Stimulated activated CD8-positive, alpha-beta memory T cell treated with anti-CD3 and anti-CD28 coated beads, Interleukin-2, amount 100 ng/mL, for 1 hour (primary cell): ENCODE measurements at regions not wholly inside any gene's neighbourhood (a gene's known extent, or its start where the extent isn't known, plus 50 kb on each side); places are given as distances from the start of the nearest gene placed in this dataset.

Source experiments
- DNase-seq, 2 donors: peaks; one replicate each; pipeline ENCODE4 v3.0.0-alpha.2; 2020; ENCODE audit warnings: low read depth in 2 of 2

- no peak for DNase-seq
Measured at GRCh38 chr7:25844102-25844870, 307.7 kb upstream of the NFE2L3 start.

DNA sequence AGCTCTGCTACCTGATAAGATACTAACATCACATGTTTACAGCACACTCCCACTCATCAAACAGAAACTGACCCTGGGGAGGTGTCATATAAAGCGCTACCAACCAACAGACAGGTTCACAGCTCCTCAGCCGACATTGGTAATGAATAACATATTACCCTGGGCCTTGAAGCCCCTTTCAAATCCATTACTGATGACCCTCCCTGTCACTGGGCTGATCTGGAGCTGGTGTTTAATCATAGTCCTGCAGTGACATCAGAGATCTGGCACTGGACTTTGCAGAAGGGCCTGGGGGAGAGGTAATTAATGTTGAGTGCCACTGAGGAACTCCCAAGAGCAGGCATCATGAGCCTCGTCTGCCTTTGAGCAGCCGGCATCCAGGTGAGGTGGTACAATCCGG, 306.5 kb upstream of the NFE2L3 start:
- no peak for DNase-seq

- no peak for DNase-seq
Measured at GRCh38 chr7:25846722-25847121, 305.3 kb upstream of the NFE2L3 start.

- DNase-seq = no peak
Measured at GRCh38 chr7:25847336-25848070, 304.5 kb upstream of the NFE2L3 start.

GRCh38 chr7:25849500-25850184, 302.4 kb upstream of the NFE2L3 start:
- no peak for DNase-seq

- no peak for DNase-seq
Measured at GRCh38 chr7:25850216-25850615, 301.8 kb upstream of the NFE2L3 start.

- DNase-seq = no peak
Measured at GRCh38 chr7:25850735-25851134, 301.3 kb upstream of the NFE2L3 start.

DNA sequence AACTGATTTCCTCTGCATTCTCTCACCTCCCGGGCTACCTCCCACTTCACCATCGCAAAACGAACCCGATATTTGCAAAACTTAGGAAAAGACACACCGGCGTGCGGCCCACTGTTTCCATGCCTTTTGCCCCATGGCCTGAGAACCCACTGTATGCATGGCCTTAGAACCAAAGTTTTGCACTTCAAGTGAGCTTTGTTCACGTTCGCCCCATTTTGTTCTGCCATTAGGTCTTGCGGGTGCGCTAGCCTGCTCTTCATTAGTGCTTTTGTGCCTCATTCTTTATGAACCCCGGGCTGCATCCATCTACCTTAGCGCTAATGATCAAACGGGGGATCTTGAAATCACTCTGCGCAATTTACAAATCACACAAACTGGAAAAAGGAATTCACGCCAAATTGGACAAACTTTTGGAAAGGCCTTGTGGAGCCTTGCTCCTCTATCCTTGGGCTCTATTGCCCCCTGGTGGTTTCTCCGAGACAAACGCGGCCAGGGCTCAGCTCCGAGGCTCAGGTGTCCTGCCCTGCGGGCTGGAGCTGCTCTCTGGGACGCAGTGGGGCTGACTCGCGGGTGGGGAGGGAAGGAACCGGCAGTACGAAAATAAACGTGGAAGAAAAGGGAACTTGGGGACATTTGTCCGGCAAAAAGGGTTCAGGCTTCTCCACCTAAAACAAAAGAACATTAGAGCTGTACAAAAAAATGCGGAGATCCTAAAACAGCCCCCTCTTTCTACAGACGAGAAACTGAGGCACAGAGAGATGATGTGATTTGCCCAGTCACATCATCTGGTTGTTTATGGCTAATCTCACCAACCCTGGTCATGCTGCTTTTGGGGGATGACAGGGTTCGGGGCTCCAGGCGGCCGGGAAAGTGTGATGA, 300.4 kb upstream of the NFE2L3 start:
- DNase-seq = no peak

- no peak for DNase-seq
Measured at GRCh38 chr7:25852211-25852938, 299.6 kb upstream of the NFE2L3 start.

DNA sequence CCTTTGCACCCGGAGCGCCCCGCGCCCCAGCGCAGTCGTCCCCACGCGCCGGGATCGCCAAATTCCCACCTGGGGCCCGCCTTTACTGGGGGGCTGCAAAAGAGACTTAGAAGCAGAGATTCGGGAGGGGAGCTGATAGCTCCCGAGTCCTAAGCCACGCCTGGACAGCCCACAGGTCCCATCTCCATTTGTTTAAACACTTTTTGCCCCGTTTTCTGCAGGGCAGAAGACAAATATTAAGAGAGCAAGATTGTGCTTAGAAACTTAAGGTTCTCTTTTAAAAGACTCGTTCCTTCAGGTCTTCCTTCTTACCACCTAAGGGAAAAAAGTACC, 299.1 kb upstream of the NFE2L3 start:
- DNase-seq = no peak

DNA sequence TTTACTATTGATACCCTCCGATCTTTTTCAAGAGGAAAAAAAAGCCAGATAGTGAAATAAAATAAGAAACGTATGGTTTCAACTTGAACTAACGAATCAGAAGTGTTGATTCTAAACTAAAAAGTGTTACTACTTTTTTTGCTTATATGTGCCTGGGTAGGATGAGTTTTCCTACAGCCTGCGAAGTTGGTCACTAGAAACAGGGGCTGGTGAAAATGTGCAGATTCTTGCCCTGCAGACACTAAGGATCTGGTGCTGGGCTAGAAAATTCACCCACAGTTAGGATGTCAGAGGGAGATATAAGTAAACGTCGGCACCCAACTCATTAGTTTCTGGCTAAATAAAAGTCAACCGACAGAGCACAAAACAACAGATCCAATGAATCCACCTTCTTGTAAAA, 298.7 kb upstream of the NFE2L3 start:
- no peak for DNase-seq

DNA sequence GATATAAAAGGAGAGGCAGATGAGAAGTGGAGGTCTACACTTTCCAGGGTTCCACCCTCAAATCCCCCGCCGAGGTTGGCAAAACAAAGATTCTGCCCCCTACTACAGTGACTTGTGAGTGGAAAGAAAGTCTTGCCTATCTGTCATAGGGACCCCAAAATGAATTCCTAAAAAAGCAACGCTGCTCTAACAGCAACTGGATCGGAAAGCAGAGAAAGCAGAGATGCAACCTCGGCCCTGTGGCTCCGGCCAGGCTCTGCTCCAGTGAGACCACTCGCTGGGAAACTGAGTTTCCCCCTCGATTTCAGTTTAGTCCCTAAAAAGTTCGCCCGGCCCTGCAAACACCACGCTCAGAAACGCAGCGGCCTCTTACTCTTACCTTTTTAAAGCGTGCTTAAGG, 297.9 kb upstream of the NFE2L3 start:
- DNase-seq = no peak

DNA sequence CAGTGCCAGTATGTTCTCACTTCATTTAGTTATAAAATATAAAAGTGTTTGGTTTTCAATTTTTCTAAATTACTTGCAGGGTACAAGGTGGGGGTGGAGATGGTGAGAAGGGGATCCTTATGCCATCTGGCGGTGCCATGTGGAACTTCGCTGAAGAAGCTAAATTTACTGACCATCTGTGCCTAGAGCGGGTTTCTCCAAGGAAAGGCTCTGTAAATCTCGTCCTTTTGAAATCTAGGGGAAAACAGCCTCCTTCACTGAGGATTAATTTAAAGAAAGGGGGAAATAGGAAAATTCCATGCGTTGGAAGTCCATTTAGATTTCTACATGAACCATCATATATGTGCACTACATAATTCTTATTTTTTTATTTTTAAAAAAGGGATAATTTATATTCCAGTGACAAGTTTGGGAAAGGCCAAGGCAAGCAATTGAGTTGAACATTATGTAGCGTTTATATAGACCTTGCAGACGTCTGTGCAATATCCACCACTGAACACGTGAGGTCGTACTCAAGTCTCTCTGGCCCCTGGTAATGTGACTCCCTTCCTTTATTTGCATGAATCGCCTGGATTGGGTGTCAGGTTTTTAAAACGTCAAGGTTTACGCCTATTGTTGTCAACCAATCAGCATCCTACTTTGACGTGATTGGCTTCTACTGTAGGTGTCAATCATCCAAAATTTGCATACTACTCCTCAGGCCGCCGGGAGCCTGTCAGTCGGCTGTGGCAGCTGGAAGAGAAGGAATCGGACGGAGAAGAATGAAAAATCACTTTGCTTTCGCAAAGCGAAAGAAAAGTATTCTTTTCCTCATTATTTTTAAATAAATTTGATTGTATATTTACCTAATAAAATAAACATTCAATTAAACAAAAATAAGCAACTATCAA, 297.1 kb upstream of the NFE2L3 start:
- DNase-seq = no peak

DNA sequence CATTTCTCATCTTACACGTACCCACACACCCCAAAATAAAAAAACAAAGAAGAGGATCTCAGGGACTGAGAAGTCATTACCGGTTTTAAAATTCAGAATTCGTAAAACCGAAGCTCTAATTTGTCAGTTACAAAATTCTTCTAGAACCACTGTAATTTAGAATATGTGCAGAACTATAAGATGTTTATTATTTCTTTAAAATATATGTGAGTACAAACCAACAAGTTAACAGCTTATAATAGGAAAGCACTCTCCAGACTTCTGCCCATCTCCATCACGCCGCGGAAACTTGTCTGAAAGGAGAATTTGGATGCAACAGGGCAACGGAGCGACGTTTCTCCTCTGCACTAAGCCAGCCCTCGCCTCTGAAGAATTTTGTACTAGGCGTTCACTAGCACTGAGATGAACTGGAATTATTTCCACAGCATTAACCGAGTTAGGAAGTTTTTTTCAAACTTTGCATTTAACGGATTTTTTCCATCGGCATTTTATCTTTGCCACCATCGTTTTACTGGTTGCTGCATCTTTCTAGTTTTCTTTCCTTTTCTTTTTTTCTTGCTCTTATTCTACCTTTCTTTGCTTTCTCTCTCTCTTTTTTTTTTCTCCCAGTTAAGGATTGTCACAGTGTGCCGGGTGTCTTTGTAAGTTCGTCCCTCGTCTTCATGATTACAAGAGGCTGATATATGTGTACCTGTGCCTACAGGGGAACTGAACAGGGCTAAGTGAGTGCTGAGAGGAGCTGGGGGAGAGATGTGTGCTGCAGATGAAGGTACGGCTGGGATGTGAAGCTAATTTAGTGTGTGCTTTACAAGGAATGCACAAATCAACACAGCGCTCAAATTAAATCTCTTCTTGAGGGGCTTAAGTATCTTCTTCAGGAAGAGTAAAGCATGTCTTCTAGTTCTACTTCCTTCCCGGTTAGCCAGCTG, 295.9 kb upstream of the NFE2L3 start:
- DNase-seq = no peak

- DNase-seq = no peak
Measured at GRCh38 chr7:25857376-25858067, 294.5 kb upstream of the NFE2L3 start.

GRCh38 chr7:25858200-25858524, 293.8 kb upstream of the NFE2L3 start:
- no peak for DNase-seq

DNA sequence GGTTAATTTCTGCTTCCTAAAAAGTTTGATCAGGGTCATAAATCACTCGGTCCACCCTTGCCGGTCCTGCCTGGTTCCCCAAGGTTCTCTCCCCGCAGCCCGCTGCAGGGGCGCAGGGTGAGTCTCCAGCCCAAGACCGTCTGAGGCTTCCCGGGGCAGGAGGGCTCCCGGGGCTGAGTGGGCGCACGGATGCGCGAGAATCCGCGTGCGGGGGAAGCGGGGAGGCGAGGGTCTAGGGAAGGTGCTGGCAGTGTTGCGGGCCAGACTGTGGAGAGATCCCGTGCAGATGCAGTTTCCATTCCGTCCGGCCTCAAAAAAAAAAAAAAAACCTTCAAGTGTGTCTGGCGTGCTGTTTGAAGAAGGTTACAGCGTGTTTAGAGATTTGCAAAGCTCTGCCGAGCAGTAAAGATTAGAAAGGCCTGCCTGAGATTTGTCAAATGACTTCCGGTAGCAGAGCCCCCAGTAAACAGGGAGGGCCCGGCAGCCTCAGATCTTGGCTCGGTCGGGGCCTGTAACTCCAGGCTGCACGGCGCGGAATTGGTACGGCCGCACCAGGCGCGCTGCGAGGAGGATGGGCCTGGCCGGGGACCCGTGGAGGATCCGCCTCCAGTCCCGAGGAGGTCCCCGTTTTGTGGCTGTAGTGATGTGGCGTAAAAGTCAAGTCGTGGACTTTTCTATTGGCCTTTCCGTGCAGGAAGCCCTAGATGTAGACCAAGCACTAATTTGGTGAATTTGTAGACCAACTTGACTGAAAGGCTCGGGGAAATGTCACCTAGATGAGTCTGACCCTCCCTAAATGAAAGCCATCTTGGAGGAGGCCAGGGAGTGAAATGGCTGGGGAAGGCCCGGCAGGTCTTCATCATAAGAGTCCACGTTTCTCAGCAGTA, 293.2 kb upstream of the NFE2L3 start:
- DNase-seq = no peak
